ENCODE measurements at regions not wholly inside any gene's neighbourhood (a gene's known extent, or its start where the extent isn't known, plus 50 kb on each side); places are given as distances from the start of the nearest gene placed in this dataset.
"Not testable (repeated sequence)": the region's sequence is repeated elsewhere in the genome, so short reads cannot be mapped to it uniquely, and the experiment has no call there.

- not testable (repeated sequence) for DNase-seq
Observed at GRCh38 chr7:128561116-128561722, 84.7 kb downstream of the METTL2B start.

GRCh38 chr7:128562795-128563194, 86.2 kb downstream of the METTL2B start:
- not testable (repeated sequence) for DNase-seq

DNA sequence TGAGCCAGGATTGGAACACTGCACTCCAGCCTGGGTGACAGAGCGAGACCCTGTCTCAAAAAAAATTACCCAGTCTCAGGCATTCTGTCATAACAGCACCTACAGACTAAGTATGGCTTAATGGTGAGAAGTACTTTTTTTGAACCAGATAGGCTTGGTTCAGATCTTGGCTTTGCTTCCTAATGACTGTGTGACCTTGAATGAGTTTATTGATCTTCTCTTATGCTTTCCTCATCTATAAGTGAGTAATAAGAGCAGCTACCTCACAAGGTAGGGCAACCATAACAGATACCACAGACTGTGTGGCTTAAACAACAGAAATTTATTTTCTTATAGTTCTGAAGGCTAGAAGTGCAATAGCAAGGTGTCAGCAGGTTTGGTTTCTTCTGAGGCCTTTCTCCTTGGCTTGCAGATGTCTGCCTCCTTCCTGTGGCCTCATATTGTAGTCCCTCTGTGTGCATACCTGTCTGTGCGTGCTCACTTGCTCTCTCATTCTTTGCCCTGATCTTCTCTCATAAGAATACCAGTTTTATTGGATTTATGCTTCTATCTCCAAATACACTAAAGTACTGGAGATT, 87.7 kb downstream of the METTL2B start:
- not testable (repeated sequence) for DNase-seq

- DNase-seq, result not testable (repeated sequence)
Observed at GRCh38 chr7:128564932-128565864, 88.7 kb downstream of the METTL2B start.

DNA sequence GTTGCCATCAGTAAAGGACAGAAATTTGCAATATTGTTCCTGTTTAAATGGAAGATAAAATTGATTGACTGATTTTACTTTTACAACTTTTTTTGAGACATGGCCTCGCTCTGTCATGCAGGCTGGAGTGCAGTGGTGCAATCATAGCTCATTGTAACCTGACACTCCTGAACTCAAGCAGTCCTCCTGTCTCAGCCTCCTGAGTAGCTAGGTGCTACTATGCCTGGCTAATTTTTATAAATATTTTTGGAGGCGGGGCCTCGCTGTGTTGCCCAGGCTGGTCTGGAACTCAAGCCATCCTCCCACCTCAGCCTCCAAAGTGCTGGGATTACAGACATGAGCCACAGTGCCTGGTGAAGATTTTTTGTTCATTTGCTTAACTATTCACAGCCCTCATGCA, 96.8 kb upstream of the GARIN1A start:
- not testable (repeated sequence) for DNase-seq

- not testable (repeated sequence) for DNase-seq
Observed at GRCh38 chr7:128576953-128577352, 95.1 kb upstream of the GARIN1A start.

DNA sequence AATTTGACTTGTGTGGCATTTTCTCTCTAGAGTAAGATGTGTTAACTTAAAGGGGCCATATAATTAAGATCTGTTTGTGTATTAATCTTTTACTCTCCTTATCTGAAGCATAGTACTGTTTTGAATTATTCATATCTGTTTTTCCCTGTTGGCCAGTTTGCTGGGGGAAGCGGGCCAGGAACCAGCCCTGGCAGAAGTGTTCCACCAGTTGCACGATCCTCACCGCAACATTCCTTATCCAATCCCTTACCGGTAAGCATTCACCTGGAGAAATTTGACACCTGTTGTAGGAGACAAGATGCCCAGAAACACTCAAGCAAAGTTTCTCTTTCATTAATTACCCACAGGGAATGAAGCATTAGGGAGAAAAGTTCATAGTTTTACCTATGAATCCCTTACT, 92.2 kb upstream of the GARIN1A start:
- DNase-seq, result not testable (repeated sequence)

DNA sequence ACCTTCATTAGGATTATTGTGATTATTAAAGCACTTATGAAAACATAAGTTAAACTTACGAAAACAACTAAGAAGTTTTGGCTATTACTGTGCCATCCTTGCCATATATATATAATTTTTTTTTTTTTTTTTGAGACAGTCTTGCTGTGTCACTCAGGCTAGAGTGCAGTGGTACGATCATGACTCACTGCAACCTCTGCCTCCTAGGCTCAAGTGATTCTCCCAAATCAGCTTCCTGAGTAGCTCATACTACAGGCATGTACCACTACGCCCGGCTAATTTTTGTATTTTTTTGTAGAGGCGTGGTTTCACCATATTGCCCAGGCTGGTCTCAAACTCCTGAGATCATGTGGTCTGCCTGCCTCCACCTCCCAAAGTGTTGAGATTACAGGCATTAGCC, 91.0 kb upstream of the GARIN1A start:
- DNase-seq, result not testable (repeated sequence)

DNA sequence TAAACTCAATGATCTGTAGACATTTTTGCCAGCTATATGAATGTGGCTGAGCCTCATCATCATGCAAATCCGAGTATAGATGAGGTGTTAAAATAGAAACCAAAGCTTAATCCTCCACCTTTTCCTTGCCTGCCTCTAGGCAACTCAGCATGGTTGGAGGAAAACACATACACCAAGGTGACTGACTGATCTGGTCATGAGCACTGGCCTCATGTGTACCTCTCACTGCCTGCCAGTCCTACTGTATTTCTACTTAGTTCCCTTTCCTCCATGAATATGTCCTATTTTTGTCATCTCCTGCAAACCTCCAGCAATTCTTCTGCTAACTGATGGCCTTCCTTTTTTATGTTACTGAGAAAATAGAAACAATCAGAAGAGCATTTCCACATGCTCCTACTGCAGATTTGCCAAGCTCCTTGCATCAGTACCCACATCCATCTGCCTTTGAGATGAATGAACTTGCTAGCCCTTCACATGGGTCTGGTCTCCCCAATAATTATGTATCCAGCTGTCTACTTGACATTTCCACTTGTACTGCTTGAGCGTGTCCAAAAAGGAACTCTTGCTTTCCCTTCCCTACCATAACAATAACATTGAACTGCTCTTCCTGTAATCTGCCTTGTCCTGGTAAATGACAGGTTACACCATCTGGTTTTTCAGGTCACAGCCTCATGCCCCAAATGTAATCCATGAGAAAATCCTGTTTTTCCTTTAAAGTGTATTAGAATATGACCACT, 90.1 kb upstream of the GARIN1A start:
- not testable (repeated sequence) for DNase-seq

DNA sequence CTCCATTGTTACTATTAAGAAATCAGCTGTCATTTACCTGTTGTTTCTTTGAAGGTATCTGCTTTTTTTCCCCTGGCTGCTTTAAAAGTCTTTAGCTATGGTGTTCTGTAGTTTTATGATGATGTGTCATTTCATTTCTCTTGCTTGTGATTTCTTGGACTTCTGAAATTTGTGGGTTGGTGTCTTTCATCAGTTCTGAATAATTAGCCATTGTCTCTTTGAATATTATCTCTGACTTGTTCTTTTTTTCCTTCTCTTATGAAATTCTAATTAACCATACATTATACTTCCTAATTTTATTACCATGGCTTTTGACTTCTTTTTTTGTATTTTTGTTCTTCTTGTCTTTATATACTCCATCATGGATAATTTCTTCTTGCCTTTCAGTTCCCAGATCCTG, 85.4 kb upstream of the GARIN1A start:
- DNase-seq, result not testable (repeated sequence)

DNA sequence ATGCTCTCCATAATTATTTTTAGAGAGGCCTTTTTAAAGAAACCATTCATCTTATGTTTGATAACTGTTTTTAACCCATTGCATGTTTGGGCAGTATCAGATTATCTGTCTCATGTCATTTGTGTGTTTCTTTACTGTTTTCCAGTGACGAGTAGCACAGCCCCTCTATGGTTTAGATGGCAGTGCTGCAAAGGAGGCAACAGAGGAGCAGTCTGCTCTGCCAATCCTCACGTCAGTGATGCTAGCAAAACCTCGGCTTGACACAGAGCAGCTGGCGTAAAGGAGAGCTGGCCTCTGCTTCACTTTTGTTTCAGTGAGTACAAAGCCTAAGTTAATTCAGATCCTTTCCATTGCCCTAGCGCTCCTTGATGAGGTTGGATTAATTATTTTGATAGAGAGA, 80.4 kb upstream of the GARIN1A start:
- no peak for DNase-seq

DNA sequence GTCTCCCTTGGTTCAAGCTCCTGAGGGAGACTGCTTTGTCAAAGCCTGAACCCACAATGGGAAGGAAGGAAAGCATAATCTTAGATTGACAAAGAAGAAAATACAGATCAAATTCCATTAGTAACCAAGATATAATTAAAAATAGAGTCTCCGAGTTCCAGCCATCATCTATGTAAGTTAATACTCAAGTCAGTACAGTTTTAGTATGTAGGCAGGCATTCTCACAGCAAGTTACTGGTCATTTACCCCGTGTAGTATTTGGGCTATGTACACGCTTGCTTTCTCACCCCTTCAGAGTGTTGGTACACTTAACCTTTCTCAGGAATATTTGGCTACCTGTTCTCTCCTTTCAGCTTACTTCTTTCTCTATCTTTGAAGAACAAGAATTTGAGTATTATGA, 79.9 kb upstream of the GARIN1A start:
- DNase-seq, result not testable (repeated sequence)

DNA sequence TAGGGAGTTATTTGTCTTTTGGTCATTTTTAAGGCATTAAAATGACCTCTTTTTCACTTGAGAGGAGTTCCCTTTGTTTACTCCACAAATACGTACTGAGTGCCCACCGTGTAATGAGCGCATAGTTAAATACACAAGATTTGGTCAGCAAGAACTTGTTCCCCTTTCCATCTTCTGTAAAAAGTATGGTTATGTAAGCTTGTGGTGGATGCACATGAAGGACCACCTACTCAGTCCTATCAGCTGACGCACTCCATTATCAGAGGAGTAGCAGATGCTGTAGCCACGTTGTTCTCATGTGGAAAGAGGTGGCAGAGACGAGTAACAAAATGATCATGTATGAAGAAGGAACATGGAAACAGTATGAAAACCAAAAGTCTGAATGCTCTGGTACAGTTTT, 78.0 kb upstream of the GARIN1A start:
- not testable (repeated sequence) for DNase-seq

DNA sequence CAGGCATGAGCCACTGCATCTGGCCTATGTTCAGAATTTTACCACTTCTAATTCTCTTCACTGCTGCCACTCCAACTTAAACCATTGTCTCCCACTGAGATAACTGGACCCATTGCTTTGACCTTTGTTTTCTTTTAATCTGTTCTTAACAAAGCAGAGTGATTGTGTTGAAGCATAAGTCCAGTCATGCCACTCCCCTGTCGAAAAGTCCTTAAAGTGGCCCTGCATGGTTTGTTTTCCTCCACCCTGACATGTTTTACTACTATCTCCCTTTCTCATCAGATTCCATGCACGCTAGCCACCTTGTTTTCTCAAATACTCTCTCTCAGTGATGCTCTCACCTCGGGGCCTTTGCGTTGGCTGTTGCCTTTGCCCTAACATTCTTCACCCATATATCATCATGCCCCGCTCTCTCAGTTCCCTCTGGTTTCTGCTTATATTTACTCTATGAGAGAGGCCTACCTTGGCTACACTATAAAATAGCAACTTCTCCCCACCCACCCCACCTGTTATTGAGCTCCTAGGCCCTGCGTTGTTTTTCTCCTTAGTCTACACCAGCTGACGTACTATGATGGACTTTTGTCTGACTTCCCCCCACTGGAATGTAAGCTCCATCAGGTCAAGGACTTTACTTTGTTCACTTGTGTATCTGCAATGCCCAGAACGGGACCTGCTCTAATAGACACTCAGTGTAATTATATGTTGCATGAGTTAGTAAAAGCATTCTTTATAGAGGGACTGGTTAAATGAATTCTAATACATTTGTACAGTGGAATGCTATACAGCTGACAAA, 75.6 kb upstream of the GARIN1A start:
- not testable (repeated sequence) for DNase-seq

DNA sequence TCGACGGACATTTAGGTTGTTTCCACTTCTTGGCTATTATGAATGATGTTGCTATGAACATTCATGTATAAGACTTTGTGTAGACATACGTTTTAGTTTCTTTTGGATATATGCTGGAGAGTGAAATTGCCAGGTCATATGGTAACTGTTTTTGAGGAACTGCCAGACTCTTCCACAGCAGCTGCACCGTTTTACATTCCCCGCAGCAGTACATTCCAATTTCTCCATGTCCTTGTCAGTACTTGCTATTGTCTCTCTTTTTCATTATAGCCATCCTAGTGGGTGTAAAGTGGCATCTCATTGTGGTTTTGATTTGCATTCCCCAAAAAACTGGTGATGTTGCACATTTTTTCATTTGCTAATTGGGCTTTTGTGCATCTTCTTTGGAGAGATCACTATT, 73.1 kb upstream of the GARIN1A start:
- DNase-seq, result not testable (repeated sequence)

- DNase-seq, result peak in 1 of 2 donors; percentile 10
Observed at GRCh38 chr7:128608678-128609421, 63.2 kb upstream of the GARIN1A start.

DNA sequence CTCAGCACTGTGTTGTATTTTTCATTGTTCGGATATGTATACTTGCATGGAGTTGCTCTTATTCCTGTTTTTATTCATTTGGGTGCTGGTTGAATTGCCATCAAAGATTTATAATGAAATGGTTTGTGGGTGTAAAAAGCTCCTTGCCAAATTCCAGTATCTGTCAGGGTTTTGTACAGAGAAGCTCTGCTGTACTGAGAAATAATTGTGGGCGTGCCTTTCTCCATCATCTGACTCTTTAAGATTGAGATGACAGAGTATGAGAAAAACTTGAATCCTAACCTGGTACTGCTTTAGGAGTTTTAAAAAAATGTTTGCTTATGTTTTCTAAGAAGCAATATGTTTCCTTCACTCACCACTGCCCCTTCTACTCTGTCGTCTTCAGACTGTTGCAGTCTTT, 58.7 kb upstream of the GARIN1A start:
- not testable (repeated sequence) for DNase-seq

GRCh38 chr7:128614812-128615211, 57.3 kb upstream of the GARIN1A start:
- DNase-seq, result not testable (repeated sequence)

DNA sequence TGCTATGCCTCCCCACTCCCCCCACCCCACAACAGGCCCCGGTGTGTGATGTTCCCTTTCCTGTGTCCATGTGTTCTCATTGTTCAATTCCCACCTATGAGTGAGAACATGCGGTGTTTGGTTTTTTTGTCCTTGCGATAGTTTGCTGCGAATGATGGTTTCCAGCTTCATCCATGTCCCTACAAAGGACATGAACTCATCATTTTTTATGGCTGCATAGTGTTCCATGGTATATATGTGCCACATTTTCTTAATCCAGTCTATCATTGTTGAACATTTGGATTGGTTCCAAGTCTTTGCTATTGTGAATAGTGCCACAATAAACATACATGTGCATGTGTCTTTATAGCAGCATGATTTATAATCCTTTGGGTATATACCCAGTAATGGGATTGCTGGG, 55.3 kb upstream of the GARIN1A start:
- DNase-seq, result not testable (repeated sequence)

All from right lung (tissue), 2 donors.